Keratinocyte (primary cell): ENCODE measurements at regions not wholly inside any gene's neighbourhood (a gene's known extent, or its start where the extent isn't known, plus 50 kb on each side); places are given as distances from the start of the nearest gene placed in this dataset.

Experiments
- DNase-seq: peaks from one replicate; pipeline ENCODE4 v3.0.0-alpha.2; 2011; ENCODE audit warnings: low read depth, missing footprints, low spot score
- FAIRE-seq: peaks from 2 replicates; lab custom pipeline; 2011; peaks lifted over from hg19 to GRCh38; lab: Jason Lieb, UNC
- H2AFZ ChIP-seq: 2 replicates; pipeline ENCODE4 v1.6.0; 2012; ENCODE audit warnings: low read length, control low read depth, inconsistent platforms; ENCODE audit not compliant: control insufficient read depth
- H3K27ac ChIP-seq: 2 replicates; pipeline ENCODE4 v1.5.1; 2011; ENCODE audit warnings: low read length; ENCODE audit not compliant: control insufficient read depth, insufficient read depth
- H3K27me3 ChIP-seq: 3 replicates; pipeline ENCODE4 v1.6.0; 2011; ENCODE audit warnings: low read length; ENCODE audit not compliant: control insufficient read depth, insufficient read depth; ENCODE audit errors: extremely low read depth
- H3K36me3 ChIP-seq, 2 experiments: 2 replicates in 1 of 2; 3 replicates in 1 of 2; pipeline ENCODE4 v1.5.1; 2011; ENCODE audit warnings: low read length in 2 of 2, mild to moderate bottlenecking in 1 of 2; ENCODE audit not compliant: control insufficient read depth in 2 of 2, insufficient read depth in 2 of 2; ENCODE audit errors: extremely low read depth in 1 of 2
- H3K4me1 ChIP-seq: 3 replicates; pipeline ENCODE4 v1.5.1; 2011; ENCODE audit warnings: low read length; ENCODE audit not compliant: control insufficient read depth, insufficient read depth; ENCODE audit errors: extremely low read depth
- H3K4me2 ChIP-seq: 3 replicates; pipeline ENCODE4 v1.6.0; 2011; ENCODE audit warnings: low read depth, low read length; ENCODE audit not compliant: control insufficient read depth, insufficient read depth; ENCODE audit errors: extremely low read depth
- H3K4me3 ChIP-seq, 3 experiments: fragments of 200-600 bp in 1 of 3; sonication (generic) in 1 of 3; 2 replicates in 2 of 3; 3 replicates in 1 of 3; pipeline ENCODE4 v1.5.1; 2011 to 2016; ENCODE audit warnings: low read length in 3 of 3, mild to moderate bottlenecking in 3 of 3, control low read depth in 2 of 3, inconsistent platforms in 1 of 3, low read depth in 1 of 3, mixed read lengths in 1 of 3, mixed run types in 1 of 3, moderate library complexity in 1 of 3; ENCODE audit not compliant: control insufficient read depth in 2 of 3, insufficient read depth in 2 of 3; ENCODE audit errors: extremely low read depth in 1 of 3
- H3K79me2 ChIP-seq: 2 replicates; pipeline ENCODE4 v1.6.0; 2012; ENCODE audit warnings: low read length; ENCODE audit not compliant: control insufficient read depth, insufficient read depth
- H3K9ac ChIP-seq: 3 replicates; pipeline ENCODE4 v1.6.0; 2011; ENCODE audit warnings: low read length; ENCODE audit not compliant: control insufficient read depth, insufficient read depth; ENCODE audit errors: extremely low read depth
- H3K9me1 ChIP-seq: 3 replicates; pipeline ENCODE4 v1.6.0; 2011; ENCODE audit warnings: low read length; ENCODE audit not compliant: control insufficient read depth, insufficient read depth; ENCODE audit errors: extremely low read depth
- H3K9me3 ChIP-seq: 2 replicates; pipeline ENCODE4 v1.5.1; 2012; ENCODE audit warnings: low read depth, low read length; ENCODE audit not compliant: control insufficient read depth
- H4K20me1 ChIP-seq: 3 replicates; pipeline ENCODE4 v1.6.0; 2011; ENCODE audit warnings: low read length; ENCODE audit not compliant: control insufficient read depth, insufficient read depth; ENCODE audit errors: extremely low read depth
- CTCF ChIP-seq, 3 experiments: IDR thresholded peaks in 1 of 3; conservative IDR thresholded peaks in 1 of 3; optimal IDR thresholded peaks in 1 of 3; 2 replicates in 2 of 3; 3 replicates in 1 of 3; pipeline versions ENCODE3 to v1.5.1; 2011; ENCODE audit warnings: low read length in 3 of 3, mild to moderate bottlenecking in 3 of 3, moderate library complexity in 2 of 3, control low read depth in 1 of 3, inconsistent platforms in 1 of 3; ENCODE audit not compliant: insufficient read depth in 2 of 3; ENCODE audit errors: extremely low read depth in 1 of 3
- EZH2 ChIP-seq: IDR thresholded peaks from one replicate; pipeline ENCODE4 v1.6.1; 2012; ENCODE audit warnings: inconsistent platforms, mild to moderate bottlenecking, low read length, moderate library complexity
- dilution Hi-C: fragments of 300-500 bp; cut with MboI; formaldehyde crosslinking; loops from one replicate; pipeline ENCODE4 v1.7.0; 2020; ENCODE audit warnings: low sequenced_read_pairs; ENCODE audit not compliant: extremely low pct_ligation_motif_present

GRCh38 chr15:47294765-47295259 is 422.5 kb upstream of the SEMA6D start:
- no peaks in the 10 kb centered on the region for H3K36me3 ChIP-seq
- no peak overlapping the region for H3K4me2 ChIP-seq
- H3K9me1 ChIP-seq, result no peaks in the 10 kb centered on the region
- no peak overlapping the region for H3K9ac ChIP-seq
- no peaks in the 10 kb centered on the region for H4K20me1 ChIP-seq
- no peaks in the 10 kb centered on the region for H3K9me3 ChIP-seq
- H3K27ac ChIP-seq, result no peak overlapping the region
- H3K4me1 ChIP-seq, result no peaks in the 10 kb centered on the region
- H3K27me3 ChIP-seq, result no peaks in the 10 kb centered on the region
- DNase-seq (no peak), FAIRE-seq (no peak)
- no peak for TF ChIP-seq EZH2
- no peak for TF ChIP-seq CTCF (optimal IDR thresholded peaks at IDR 0.05 in 1 of 3, IDR thresholded peaks at IDR 0.05 in 1 of 3, conservative IDR thresholded peaks at IDR 0.05 in 1 of 3; ENCODE audit: extremely low read depth in 1 of 3, insufficient read depth in 2 of 3, low read length in 3 of 3)
- no peak overlapping the region for H2AFZ ChIP-seq
- no peaks in the 10 kb centered on the region for H3K79me2 ChIP-seq
- dilution Hi-C loops, result no loop called here
- H3K4me3 ChIP-seq, result no peak overlapping the region

GRCh38 chr15:47296881-47297280 is 420.4 kb upstream of the SEMA6D start:
- H3K27ac ChIP-seq, result no peak overlapping the region
- H3K9ac ChIP-seq, result no peak overlapping the region
- H3K4me1 ChIP-seq, result no peaks in the 10 kb centered on the region
- no peaks in the 10 kb centered on the region for H3K27me3 ChIP-seq
- no peaks in the 10 kb centered on the region for H3K9me1 ChIP-seq
- no peaks in the 10 kb centered on the region for H3K36me3 ChIP-seq
- TF ChIP-seq CTCF (optimal IDR thresholded peaks at IDR 0.05 in 1 of 3, IDR thresholded peaks at IDR 0.05 in 1 of 3, conservative IDR thresholded peaks at IDR 0.05 in 1 of 3; ENCODE audit: extremely low read depth in 1 of 3, insufficient read depth in 2 of 3, low read length in 3 of 3) (no peak), EZH2 (no peak)
- dilution Hi-C loops, result no loop called here
- no peak for DNase-seq
- no peak overlapping the region for H3K4me2 ChIP-seq
- no peak overlapping the region for H2AFZ ChIP-seq
- no peaks in the 10 kb centered on the region for H3K79me2 ChIP-seq
- no peaks in the 10 kb centered on the region for H3K9me3 ChIP-seq
- no peak for FAIRE-seq
- no peak overlapping the region for H3K4me3 ChIP-seq
- no peaks in the 10 kb centered on the region for H4K20me1 ChIP-seq
